ENCODE measurements at regions not wholly inside any gene's neighbourhood (a gene's known extent, or its start where the extent isn't known, plus 50 kb on each side); places are given as distances from the start of the nearest gene placed in this dataset.
"Not testable (repeated sequence)": the region's sequence is repeated elsewhere in the genome, so short reads cannot be mapped to it uniquely, and the experiment has no call there.

DNA sequence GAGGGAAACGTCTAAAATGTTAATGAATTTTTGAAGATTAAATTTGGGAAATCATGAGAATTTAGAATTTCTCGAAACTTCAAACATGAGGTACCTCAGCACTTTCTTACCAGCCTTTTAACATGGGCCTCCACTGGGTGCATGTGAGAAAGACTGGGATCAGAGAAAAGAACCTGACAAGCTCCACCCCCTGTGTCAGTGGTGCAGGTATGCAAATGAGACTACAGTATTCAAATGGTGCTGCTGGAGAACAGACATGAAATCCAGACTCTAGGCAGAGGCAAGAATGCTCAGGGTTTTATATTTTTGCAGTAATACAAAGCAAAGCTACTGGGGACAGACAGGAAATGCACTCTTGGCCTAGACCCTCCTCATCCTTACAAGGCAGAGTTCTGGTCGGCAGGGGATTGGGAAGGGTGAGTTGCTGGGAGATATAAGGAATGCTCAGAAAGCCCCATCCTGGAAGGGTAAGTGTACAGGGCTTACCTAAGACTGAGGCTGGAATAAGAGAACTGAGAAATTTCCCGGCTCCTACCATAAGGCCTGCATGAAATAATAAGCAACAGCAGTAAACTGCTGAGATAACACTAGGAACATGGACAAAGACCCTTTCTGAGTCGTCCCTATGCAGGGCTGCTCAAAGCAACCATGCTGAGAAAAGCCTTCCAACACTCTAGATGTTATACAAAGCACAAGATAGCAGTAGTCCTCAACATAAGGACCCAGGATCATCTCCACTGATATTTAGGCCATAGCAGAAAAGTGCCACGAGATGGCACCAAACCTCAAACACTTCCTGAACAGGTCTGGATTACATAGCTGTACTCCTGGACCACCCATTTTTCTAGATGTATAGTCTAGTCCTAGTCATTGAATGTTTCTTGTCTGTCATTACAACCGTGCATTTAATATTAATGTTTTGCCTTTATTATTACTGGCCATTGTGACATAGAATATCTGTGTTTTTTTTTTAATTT is 260.8 kb downstream of the RASSF9 start:
- peak; percentile 2 for DNase-seq

DNA sequence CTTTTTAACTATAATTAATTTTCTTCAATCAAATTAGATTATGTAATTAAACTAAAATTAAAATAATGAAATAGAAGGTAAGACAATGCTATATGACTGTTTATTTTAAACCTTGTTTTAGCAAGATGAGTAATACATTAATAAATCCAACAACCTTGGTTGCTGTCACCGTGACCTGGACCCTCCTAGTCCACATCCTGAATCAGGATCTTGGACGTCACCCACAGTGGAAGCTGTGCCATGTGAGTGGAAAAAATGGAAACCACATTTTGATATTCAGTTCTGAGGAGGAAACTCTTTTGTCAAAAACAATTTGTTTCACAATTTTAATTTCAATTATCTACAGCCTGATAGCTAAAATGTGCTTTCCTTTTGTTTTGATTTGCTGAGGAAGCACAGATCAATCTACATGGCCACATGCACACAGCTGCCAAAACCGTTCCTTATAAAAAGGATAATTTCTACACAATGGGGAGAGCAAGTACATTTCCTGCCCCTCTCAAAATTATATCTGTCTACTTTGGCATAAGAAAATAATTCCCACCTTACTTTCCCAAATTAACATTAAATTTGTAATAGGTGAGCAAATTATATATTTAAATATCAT is 255.5 kb downstream of the RASSF9 start:
- no peak for DNase-seq

DNA sequence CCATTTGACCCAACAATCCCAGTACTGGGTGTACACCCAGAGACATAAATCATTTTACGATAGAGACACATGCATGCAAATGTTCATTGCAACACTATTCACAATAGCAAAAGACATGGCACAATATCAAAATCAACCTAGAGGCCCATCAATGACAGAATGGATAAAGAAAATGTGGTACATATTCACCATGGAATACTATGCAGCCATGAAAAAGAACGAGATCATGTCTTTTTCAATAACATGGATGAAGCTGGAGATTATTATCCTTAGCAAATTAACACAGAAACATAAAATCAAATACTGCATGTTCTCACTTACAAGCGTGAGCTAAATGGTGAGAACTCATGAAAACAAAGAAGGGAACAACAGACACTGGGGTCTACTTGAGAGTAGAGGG is 249.1 kb downstream of the RASSF9 start:
- no peak for DNase-seq

DNA sequence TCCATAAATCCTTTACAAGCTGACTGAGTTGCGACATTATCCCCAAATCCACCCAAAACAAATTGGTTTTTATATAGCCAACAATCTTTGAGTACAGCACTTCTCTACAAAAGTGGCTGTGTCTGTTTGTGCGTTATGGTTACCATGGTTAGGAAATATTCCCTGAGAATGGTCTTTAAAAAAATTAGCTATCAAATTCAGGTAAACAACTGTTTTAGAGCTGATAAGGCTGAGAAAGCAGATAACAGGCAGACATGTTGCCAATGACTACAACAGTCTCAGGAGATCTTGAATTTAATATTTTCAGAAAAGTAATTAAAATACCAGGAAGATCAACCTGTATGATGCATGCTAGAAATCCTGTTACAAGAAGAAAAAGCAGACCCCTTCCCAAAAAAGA is 248.0 kb downstream of the RASSF9 start:
- DNase-seq, result no peak

DNA sequence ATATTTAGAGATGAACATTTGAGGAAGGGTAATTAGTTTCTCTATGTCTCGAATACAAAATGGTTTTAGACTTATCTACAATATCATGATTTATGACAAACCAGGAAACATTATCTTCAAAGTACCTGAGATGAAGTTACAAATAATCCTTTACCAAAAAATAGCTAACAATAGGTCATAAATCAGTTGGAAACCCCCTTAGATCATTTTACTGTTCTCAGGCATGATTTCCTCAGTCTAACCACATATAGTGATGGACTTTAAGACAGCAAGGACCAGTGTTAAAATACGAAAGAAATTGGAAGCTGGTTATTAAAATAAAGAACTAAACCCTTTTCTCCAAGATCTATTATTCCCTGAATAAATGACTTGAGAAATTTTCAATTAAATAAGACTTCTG is 235.4 kb downstream of the RASSF9 start:
- DNase-seq, result no peak

DNA sequence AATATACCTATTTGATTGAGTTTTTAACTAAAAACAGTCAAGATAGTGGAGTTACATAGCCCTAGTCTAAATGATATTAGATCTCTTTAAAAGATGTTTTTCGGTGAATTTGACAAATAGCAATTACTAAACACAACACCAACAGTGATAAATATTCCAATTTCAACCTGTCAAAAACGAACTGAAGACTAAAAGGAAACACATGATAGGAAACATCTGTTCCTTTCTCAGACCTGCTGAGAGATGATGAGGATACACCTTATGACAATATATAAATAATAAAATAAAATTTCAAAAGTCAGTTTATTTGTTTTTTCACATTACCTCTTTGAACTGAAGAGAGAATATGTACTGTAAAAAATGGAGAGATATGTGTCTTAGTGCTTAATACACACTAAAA is 232.7 kb downstream of the RASSF9 start:
- DNase-seq, result no peak

DNA sequence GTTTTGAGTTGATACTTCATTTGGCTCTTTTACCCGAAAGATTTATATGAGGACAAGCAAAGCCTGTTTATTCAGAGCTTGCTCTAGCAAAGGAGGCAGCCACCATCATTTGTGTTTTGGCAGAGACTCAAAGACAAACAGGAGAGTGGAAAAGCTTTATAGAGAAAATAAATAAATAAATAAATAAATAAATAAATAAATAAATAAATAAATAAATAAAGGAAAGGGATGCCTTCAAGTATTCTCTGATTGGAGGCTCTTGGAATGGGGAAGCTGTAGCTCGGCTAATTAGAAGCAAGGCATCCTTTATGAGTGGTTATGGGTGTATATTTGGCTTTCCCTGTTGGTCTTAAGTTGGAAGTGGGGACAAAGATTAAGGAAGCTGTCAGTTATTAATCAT is 229.8 kb downstream of the RASSF9 start:
- DNase-seq, result no peak

DNA sequence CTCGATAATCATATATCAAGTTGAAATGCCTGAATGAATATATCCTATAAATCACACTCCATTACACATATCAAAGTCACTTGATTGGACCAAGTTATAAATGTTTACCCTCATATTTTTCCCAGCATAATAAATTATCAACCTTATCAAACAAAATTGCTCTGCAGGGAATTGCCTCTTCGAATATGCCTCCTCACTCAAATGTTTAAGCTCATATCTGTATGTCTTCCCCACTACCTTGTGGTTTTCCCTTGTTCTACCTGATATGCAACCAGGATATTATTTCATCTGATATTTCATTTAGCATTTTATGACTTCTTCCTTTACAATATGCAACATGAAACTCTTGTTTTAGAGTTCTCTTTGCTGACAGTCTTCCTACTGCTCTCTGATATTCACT is 226.4 kb downstream of the RASSF9 start:
- no peak for DNase-seq

DNA sequence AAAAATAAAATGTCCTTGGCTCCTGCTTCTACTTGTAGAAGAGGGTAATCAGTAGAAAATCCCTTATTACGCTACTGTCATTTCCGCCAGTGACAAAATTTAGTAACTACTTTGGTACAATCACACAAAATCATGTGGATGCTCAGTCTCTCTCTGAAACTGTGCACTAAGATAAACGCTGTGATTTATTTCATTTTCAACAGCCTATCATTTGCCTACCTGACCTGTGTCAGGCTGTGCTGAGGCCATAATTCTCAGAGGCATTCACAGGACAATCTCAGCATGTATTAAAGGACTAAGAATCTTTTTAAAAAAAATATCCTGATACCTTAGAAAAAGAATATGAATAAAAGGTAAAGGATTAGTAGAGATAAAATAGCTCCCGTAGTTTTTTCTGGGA is 226.0 kb downstream of the RASSF9 start:
- DNase-seq, result no peak

DNA sequence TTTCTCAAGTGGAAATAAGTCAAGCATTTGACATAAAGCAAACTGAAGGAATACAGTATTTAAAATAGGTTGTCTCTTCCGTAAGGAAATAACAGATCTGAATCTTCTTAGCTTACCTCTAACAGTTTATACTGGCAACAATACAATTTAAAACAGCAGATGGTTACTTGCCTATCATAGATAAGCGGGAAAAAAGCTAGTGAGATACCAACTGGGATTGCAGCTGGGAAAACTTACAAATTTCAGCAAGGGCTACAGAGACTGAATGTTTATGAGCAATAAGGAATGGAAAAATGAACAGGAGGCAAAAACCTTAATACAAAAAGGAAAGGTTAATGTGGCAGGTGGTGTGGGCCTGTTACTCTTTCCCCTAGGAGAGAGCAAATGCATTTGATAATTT is 220.0 kb downstream of the RASSF9 start:
- peak; percentile 22 for DNase-seq

DNA sequence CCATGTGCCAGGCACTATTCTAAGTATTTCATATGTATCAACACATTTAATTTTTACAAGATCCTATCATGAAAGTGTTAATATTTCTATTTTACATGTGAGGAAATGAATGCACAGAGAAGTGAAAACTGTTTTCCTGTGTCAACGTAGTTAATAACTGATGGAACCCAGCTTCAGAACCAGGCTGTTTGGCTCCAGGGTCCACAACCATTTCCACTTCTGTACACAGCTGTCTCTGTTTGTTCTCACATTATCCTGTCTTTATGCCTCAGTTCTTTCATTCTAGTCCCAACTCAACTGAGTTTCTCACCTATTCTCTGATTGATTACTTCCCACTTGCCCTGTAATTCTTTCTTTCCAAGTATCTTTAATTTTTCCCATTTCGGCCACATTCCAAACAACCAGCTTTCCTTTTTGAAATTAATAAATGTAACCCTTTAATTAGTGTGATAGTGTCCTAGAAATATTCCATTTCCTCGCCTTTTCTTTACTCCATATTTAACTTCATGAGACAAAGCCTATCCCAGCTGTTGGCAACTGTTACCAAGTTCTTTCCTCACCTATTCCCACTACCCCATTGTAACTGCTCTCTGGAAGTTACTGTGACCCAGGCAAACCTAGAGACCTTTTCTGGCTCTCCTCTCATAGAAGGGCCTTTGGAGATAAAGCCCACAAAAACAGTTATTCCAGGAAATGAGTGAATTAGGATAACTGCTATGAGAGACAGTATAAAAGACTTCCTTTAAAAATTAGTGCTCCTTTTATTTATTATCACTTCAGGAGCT is 218.7 kb downstream of the RASSF9 start:
- DNase-seq, result no peak

DNA sequence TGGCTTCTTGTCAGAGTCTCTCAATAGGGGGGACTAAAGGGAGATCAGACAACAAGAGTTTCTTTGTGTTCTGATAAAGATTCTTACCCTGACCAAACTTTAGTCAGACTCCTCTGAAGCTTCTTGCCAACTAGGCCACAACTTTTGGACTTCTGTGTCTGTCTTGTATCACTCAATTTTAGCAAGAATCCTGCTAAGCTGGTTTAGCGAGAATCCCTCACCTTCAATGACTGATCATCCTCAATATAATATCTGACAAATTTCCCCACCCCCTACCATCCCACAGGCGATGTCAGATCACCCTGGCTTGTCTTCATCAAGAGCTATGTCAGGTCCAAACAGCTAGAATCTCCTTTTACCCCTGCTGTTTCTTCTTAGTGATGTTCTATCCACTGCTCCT is 215.2 kb downstream of the RASSF9 start:
- DNase-seq, result no peak

DNA sequence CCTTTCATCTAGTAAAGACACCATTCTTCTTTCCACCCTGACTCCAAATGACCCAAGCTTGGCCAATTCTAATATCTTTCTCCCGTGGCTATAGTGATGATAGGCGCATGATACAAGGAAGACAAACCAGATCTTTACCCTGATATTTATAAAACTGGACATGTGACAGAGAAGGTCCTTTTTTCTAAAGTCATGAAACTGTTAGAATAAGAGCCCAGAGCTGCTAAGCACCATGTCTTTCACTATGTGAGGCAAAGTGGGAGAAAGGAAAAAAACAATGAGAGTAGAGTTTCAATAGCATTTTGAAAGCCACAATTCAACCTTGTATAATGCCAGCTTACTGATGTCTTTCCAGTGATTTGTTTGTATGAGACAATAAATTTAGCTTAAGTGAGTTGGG is 212.4 kb downstream of the RASSF9 start:
- DNase-seq, result no peak

DNA sequence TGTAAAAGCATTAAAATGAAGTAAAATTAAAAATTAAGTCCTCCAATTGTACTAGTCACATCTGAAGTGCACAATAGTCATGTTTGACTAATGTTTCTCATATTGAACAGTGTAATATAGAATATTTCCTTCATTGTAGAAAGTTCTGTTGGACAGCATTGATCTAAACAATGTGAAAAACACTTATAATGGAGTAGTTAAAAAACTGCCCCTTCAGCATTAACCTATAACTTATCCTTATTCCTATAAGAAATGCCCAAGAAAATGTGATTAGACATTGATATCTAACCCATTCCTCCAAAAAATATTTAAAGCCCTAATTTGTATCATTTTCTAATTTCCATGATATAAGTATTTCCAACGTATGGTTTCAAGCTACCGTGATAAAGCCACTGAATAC is 210.7 kb downstream of the RASSF9 start:
- DNase-seq, result no peak

DNA sequence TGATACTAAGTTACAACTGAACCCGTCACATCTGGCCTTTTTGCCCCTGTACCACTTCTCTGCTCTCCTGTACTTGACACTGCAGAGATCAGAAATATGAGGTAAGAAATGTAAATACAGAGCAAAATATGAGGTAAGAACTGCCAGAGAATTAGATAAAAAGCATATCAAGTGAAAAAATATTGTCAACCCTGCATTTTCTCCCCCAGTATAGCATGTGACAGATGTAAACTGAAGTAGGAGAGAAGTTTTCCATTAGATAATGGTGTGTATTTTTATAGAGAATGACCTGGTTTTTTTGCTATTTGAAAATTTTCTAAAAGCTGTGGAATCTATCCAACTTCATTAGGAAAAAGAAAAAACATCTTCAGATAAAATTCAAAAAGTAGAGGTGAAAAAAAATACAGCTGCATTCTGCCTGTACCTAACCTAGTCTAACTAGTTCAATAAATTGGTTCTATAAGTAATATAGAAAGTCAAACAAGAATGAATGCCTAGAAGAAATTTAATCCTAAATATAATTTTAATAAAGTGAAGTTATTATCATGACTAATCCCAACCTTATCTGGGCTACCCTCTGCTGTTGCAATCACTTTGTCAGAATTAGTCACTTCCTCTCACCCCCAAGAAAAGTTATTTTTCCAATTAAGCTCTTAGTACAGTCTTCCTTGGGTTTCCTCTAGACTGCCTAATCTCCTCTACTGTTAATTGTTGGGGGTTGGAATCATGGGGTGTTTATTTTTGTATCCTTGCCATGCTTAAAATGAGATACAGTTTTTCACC is 210.0 kb downstream of the RASSF9 start:
- DNase-seq, result no peak

DNA sequence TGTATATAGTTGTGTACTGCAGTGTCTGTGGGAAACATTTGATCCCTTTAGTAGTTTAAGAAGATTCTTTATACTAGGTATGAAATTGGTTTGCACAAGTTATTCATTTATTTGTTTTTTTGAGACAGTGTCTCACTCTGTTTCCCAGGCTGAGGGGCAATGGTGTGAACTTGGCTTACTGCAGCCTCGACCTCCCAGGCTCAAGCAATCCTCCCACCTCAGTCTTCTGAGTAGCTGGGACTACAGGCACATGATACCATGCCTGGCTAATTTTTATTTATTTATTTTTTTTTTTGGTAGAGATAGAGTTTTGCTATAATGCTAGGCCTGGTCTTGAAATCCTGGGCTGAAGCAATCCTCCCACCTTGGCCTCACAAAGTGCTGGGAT is 209.4 kb downstream of the RASSF9 start:
- DNase-seq, result no peak

DNA sequence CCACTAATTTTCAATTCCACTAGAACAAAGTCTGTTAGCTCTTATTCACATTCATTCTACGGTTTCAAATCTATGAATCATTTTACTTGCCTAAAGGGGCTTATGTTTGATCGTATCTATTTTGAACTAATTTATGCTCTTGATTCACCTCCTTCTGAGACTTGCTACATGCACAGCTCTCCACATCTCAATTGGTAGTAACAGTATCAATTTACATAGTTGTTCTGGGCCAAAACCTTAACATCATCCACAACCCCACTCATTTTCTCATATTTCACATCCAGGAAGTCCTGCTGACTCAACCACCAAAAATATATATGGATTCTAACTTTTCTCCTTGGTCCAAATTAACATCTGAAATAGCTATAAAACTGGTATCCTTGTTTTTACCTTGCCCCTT is 208.6 kb downstream of the RASSF9 start:
- no peak for DNase-seq

DNA sequence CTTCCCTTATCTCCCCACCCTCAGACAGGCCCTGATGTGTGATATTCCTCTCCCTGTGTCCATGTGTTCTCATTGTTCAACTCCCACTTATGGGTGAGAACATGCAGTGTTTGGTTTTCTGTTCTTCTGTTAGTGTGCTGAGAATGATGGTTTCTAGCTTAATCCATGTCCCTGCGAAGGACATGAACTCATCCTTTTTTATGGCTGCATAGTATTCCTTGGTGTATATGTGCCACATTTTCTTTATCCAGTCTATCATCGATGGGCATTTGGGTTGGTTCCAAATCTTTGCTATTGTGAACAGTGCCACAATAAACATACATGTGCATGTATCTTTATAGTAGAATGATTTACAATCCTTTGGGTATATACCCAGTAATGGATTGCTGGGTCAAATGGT is 207.6 kb downstream of the RASSF9 start:
- DNase-seq, result not testable (repeated sequence)

DNA sequence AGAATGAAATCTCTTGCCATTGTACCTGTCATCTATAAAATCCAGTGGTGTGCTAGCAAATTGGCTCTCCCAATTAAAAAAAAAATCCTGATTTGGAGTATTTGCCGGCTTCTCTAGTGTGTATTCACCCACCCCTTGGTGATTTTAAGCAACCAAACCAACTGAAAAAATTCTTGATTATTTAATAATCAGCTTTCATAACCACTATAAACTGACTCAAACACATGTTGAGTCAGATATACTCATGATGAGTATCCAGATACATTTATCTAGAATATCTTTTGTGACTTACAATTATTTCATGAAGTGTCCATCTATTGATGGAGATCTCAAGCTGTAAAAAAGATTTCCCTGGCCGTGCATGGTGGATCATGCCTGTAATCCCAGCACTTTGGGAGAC is 205.4 kb downstream of the RASSF9 start:
- no peak for DNase-seq

DNA sequence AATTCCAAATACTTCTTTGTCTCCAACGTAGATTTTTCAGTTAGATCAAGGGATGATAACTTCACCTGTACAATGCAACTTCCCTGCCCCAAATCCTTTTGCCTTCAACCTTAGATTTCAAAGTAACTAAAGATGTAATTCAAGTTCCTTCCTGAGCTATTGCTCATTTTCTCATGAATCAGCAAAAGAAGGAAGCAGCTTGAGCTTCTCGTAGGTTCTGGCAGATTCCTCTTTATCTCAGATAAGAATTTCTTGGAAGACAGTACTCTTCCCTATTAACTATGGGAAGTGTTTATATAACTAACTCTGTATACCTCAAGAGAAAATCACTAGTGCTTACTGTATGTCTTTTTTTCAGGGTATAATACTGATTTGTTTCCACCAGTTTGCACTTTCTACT is 203.8 kb downstream of the RASSF9 start:
- no peak for DNase-seq

DNA sequence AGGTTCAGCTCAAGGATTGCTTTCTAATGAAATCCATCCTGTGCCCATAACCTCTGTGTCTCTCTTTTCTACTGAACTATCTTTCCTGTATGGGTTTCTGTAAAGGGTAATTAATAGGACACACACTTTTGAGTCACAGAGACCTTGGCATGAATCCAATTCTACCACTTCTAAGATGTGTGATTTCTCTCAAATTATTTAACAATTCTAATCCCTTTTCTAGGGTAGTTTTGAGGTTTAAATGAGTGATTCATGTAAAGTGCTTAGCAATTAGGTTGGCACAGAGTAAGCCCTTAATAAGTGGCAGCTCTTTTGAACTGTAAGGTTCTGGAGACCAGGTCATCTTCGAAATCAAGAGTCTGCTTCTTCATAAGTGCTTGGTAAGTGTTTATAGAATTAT is 202.7 kb downstream of the RASSF9 start:
- no peak for DNase-seq

DNA sequence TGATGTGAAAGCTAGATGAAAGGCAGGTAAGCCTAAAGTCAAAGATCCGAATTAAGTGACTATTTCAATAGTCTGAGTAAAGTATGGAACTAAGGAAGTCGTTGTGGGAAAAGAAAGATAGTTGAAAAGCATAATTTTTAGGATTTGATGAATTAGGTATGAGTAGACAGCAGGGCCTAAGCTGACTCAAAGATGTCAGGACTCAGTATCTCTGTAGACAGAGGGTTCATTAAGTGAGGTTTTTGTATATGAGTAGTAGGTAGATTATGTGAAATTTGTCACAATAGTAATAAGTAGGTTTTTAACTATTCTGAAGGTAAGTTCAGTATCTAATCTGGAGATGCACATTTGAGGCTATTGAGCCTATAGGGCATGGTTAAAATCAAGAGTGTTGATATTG is 196.4 kb downstream of the RASSF9 start:
- DNase-seq, result no peak

DNA sequence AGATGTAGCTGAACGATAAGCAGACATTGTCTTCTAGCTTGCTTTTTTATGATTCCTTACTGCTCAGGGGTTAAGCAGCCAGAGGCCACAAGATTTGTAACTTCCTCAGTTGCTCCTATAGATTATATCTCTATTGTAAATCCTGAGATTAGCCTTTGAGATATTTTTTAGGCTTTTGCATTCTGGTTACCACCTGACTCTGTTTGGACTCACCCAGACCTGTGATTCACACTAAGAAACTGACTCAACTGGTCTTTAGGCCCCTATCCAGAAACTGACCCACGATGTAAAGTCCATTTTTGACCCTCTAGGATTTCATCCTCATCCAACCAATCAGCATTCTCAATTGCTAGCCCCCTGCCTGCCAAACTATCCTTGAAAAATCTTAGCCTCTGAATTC is 194.4 kb downstream of the RASSF9 start:
- DNase-seq, result no peak
